Right cardiac atrium (tissue), 5 donors: ENCODE measurements at regions not wholly inside any gene's neighbourhood (a gene's known extent, or its start where the extent isn't known, plus 50 kb on each side); places are given as distances from the start of the nearest gene placed in this dataset.

Experiments used
- ATAC-seq, 2 donors: fragments of 200-7000 bp; cut with Tn5 transposase; one replicate each; pipeline versions ENCODE4 v1.8.0 to v1.9.1; 2020; ENCODE audit warnings: moderate library complexity in 2 of 2, mild to moderate bottlenecking in 1 of 2
- DNase-seq, 3 donors: peaks; one replicate each; pipeline ENCODE4 v3.0.0-alpha.2; 2020
- H3K27ac ChIP-seq: one replicate; pipeline ENCODE4 v1.5.1; 2013; ENCODE audit warnings: mild to moderate bottlenecking, low read length, control low read depth, moderate library complexity
- H3K27me3 ChIP-seq: one replicate; pipeline ENCODE4 v1.6.1; 2013; ENCODE audit not compliant: control insufficient read depth, insufficient read depth
- H3K4me1 ChIP-seq: one replicate; pipeline ENCODE4 v1.6.1; 2013; ENCODE audit warnings: low read length; ENCODE audit not compliant: control insufficient read depth, insufficient read depth
- H3K4me3 ChIP-seq: one replicate; pipeline ENCODE4 v1.5.1; 2013; ENCODE audit warnings: low read length, control low read depth
- H3K9me3 ChIP-seq: one replicate; pipeline ENCODE4 v1.6.1; 2013; ENCODE audit warnings: low read length; ENCODE audit not compliant: control insufficient read depth
- WGBS: extraction: QIAGEN DNeasy Blood & Tissue Kit; methylation state at CpG from one replicate; pipeline ENCODE4 v1.1.7; 2013; 5-methylcytosine and 5-hydroxymethylcytosine counted together
- intact Hi-C, 4 donors: fragments of 100-400 bp; cut with DNase I; formaldehyde crosslinking; loops; one replicate each; pipeline versions ENCODE4 v1.11.0 to v1.14.0; 2022 to 2023
- donor health status: healthy with polysubstance abuse.
- donor health status: DM: no; HTN: yes; CAD: no.
- donor health status: DM: no; HTN: no; CAD: no.
- donor health status: DM: no; HTN: yes; CAD: no; lungs with severe emphysema.
- donor health status: DM: yes; HTN: yes; CAD: no.

DNA sequence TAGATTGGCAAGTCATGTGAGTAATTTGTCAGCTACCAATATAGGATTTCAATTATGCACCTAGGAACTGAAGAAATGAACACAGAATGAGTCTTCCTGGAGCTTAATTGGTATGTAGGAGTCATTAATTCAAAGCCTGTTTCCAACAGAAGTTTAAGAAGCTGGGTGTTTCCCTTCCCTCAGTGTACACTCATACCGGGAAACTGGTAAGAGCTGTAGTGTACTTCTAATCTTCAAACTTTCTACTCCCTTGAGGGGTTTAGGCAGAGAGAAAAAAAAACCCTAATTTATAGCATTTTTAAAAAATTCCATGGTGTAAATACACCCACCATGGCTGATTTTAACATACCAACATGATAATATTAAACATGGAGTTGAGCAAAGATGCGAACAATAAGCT lies 665.7 kb upstream of the SLITRK5 start:
- H3K9me3 ChIP-seq = no peaks in the 10 kb centered on the region
- no peaks in the 10 kb centered on the region for H3K27me3 ChIP-seq
- WGBS = 89% methylated on average over 2 of the region's 2 CpGs
- H3K4me3 ChIP-seq = no peak overlapping the region
- ATAC-seq = no peak
- no peak overlapping the region for H3K27ac ChIP-seq
- H3K4me1 ChIP-seq = no peaks in the 10 kb centered on the region
- intact Hi-C loops = no loop called here
- DNase-seq = no peak

GRCh38 chr13:87035526-87035925 lies 635.6 kb upstream of the SLITRK5 start:
- WGBS = 84% methylated on average over 7 of the region's 7 CpGs

DNA sequence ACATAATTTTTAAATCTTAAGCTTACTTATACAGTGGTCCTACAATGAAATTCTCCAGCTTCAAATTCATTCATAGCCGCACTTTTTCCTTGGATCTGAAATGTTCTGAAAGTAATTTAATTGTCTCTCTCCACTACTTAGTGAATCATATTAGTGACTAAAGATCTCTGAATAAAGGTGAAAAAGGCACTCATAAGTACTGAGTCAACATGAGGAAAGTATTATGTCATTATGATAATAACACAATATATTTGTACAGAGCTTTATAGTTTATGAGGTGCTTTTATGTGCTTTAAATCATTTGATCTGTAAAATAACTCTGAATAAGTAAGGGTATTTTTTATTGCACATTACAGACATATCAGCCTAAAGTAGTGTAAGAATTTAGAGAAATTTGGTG lies 628.2 kb upstream of the SLITRK5 start:
- ATAC-seq (no peak), DNase-seq (no peak)
- intact Hi-C loops = no loop called here

More at GRCh38 chr13:87035526-87035925, 635.6 kb upstream of the SLITRK5 start:
- Histone ChIP-seq H3K9me3 (no peaks in the 10 kb centered on the region), H3K4me1 (no peaks in the 10 kb centered on the region), H3K27me3 (no peaks in the 10 kb centered on the region), H3K4me3 (no peak overlapping the region), H3K27ac (no peak overlapping the region)
- DNase-seq = no peak
- no peak for ATAC-seq
- intact Hi-C loops = no loop called here

DNA sequence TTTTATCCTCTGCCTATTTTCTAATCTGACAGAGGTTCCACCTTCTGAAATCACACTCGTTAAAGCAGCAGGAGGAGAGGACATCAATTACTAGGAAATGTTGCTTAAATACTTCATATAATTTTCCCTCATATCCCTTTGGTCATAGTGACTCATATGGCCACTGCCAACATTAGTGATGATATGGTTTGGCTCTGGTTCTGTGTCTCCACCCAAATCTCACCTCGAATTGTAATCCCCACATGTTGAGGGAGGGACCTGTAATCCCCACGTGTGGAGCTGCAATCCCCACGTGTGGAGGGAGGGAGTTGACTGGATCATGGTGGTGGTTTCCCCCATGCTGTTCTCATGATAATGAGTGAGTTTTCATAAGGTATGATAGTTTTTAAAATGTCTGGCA lies 618.4 kb upstream of the SLITRK5 start:
- Histone ChIP-seq H3K27ac (no peak overlapping the region), H3K9me3 (no peaks in the 10 kb centered on the region), H3K27me3 (no peaks in the 10 kb centered on the region), H3K4me3 (no peak overlapping the region), H3K4me1 (no peaks in the 10 kb centered on the region)
- WGBS = 48% methylated on average over 4 of the region's 4 CpGs
- no peak for ATAC-seq
- no peak for DNase-seq
- intact Hi-C loops = no loop called here

More for the DNA sequence above, 628.2 kb upstream of the SLITRK5 start:
- 95% methylated on average over 1 of the region's 1 CpG for WGBS
- no peaks in the 10 kb centered on the region for H3K9me3 ChIP-seq
- no peak overlapping the region for H3K27ac ChIP-seq
- no peaks in the 10 kb centered on the region for H3K4me1 ChIP-seq
- H3K4me3 ChIP-seq = no peak overlapping the region
- H3K27me3 ChIP-seq = no peaks in the 10 kb centered on the region

DNA sequence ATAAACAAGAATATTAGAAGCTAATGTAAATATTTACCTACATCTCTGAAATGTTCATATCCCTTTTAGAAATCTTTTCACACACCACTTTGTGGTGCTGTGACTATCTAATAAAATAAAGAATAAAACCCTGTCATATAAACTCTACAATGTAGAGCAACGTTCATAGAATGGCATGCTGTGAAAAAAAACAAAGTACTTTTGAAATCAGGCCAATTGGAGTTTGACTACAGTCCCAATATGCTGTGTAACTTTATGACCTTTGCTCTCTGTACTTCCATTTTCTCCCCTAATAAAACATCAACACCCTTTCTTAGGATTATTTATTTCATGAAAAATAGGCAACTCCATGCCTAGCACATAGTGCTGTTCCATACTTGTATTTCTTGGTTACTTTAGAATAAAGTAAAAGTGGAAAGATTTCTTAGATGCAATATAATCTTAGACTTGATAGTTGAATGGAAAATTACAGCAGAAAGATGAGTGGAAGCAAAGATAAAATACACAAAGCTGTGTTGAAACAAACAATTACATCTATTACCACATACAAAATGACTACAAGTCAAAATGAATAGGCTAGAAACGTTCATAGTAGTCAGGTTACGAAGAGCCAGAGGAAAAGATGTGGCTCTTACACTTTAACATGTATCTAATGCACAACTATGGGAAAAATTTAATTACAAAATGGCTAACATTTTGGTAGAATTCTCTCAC lies 613.2 kb upstream of the SLITRK5 start:
- H3K9me3 ChIP-seq = no peaks in the 10 kb centered on the region
- no peaks in the 10 kb centered on the region for H3K27me3 ChIP-seq
- no peak for ATAC-seq
- H3K4me1 ChIP-seq = no peaks in the 10 kb centered on the region
- WGBS = 50% methylated on average over 3 of the region's 3 CpGs
- H3K4me3 ChIP-seq = no peak overlapping the region
- no peak for DNase-seq
- intact Hi-C loops = no loop called here
- H3K27ac ChIP-seq = no peak overlapping the region

- DNase-seq (no peak), ATAC-seq (no peak)
- intact Hi-C loops = no loop called here
- Histone ChIP-seq H3K9me3 (no peaks in the 10 kb centered on the region), H3K27ac (no peak overlapping the region), H3K4me1 (no peaks in the 10 kb centered on the region), H3K4me3 (no peak overlapping the region), H3K27me3 (no peaks in the 10 kb centered on the region)
- WGBS = 55% methylated on average over 5 of the region's 5 CpGs
Measured at GRCh38 chr13:87058786-87059329, 612.3 kb upstream of the SLITRK5 start.

DNA sequence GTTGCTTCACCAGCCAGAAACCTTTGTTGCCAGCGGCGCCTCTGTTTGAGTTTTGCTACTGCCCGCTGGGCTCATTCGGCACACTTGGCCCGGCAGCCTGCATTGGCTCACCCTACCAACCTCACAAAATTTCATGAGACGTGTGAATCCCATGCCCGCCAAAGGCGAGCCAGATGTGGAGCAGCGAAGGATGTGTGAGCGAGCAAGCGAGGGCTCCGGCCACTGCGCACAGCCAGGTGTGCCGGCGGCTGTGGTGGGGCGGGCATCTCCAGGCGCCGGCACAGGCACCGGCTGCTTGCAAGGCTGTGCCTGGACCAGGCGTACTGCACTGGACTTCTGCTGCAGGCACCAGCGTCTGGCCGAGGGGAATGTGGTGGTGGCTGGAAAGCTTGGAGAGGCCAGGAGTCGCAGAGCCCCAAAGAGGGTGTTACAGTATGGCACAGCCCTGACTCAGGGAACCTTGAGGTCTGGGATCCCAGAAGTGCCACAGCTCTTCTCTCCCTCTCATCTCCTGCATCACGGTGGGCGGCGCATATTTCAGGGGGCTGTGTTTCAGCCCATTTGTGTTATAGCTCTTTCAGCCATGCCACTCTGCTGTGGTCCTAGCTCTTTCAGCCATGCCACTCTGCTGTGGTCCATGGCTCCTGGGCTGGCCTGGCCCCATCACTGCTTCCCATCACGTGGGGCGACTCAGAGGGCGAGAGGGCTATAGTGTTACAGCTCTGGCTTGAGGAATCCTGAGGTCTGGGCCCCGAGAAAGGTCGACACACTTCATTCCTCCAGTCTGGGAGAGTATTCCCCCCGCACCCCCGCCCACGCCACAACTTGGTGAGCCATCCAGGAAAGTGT lies 592.0 kb upstream of the SLITRK5 start:
- H3K9me3 ChIP-seq = no peaks in the 10 kb centered on the region
- H3K4me1 ChIP-seq = no peaks in the 10 kb centered on the region
- no peak overlapping the region for H3K4me3 ChIP-seq
- 93% methylated on average over 34 of the region's 34 CpGs for whole genome bisulfite sequencing
- intact Hi-C loops = no loop called here
- H3K27ac ChIP-seq = no peak overlapping the region
- peak in 2 of 3 donors; percentile 30 to 38 for DNase-seq
- ATAC-seq = no peak
- H3K27me3 ChIP-seq = no peaks in the 10 kb centered on the region

DNA sequence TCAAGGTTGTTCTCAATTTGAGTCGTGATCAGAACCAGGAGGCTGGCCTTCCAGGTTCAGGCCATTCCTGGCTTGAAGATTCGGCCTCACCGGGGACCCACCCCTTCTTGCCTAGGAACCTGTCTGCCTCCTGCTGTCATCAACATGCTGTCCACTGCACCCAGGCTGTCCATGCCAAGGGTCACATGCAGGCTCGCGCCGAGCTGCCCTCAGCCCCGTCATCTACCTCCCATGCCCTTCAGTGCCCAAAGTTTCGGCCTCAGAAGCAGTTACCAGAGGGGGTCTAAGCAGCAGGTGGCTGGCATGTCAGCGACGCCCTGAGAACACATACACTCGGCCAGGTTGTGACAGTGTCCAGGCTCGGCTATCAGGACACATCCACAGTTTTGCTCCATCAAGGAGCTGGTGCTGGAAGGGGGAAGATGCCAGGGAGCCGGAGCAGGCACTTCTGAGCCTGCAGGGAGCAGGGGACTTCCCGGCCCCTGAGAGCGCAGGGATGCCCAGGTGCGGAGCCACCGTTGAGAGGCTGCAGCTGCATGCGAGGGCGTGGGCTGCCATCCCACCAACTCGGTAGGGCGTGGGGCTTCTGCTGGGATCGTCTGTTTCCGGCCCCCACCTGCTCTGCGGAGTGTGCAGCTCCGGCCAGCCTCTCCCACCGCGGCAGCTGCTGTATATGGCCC lies 590.9 kb upstream of the SLITRK5 start:
- Histone ChIP-seq H3K9me3 (no peaks in the 10 kb centered on the region), H3K27me3 (no peaks in the 10 kb centered on the region), H3K27ac (no peak overlapping the region), H3K4me1 (no peaks in the 10 kb centered on the region), H3K4me3 (no peak overlapping the region)
- intact Hi-C loops = no loop called here
- DNase-seq (peak in 2 of 3 donors; percentile 25 to 28), ATAC-seq (no peak)
- WGBS = 92% methylated on average over 27 of the region's 27 CpGs

DNA sequence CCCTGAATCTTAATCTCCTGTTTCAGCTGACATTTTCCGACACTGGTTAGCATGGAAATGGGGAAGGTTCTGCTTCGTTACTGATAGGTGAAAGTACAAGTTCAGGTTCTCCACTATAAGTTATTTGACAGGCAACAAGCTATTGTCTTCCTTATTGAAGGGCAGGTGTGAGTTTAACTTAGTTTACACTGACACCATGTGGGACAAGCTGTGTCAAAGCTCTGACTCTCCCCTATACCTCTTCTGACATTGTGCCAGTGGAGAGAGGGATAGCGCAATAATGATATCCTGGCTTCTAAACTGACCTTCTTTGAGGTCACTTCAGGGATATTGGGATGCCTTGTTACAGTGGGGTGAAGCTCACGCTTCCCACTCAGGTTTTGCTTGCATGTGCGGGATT lies 587.0 kb upstream of the SLITRK5 start:
- no peaks in the 10 kb centered on the region for H3K4me1 ChIP-seq
- no peaks in the 10 kb centered on the region for H3K27me3 ChIP-seq
- intact Hi-C loops = no loop called here
- no peak overlapping the region for H3K4me3 ChIP-seq
- no peak overlapping the region for H3K27ac ChIP-seq
- no peaks in the 10 kb centered on the region for H3K9me3 ChIP-seq
- DNase-seq = no peak
- no peak for ATAC-seq
- WGBS = 88% methylated on average over 5 of the region's 5 CpGs

- no peaks in the 10 kb centered on the region for H3K4me1 ChIP-seq
- no peak overlapping the region for H3K4me3 ChIP-seq
- ATAC-seq (no peak), DNase-seq (no peak)
- intact Hi-C loops = no loop called here
- H3K27ac ChIP-seq = no peak overlapping the region
- 78% methylated on average over 2 of the region's 2 CpGs for WGBS
- H3K9me3 ChIP-seq = no peaks in the 10 kb centered on the region
- no peaks in the 10 kb centered on the region for H3K27me3 ChIP-seq
Measured at GRCh38 chr13:87087741-87088140, 583.4 kb upstream of the SLITRK5 start.

DNA sequence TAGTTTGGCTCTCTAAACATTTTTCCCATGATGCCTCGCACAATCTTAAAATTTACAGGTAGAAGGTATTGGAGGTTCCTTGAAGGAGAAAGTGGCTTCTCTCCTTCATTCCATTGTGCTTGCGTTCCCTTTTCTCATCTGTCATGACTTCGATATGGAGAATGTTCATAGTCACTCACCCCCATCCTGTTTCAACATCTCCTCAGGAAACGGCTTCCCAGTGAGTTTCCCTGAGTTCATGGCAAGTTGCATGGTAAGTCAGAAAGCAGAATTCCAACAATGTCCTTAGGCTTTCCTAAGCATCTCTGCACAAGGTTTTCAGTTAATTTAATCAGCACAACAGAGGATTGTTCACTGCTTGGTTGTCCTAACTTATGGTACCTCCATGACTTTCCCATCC lies 581.8 kb upstream of the SLITRK5 start:
- WGBS = 78% methylated on average over 4 of the region's 4 CpGs
- ATAC-seq = no peak
- intact Hi-C loops = no loop called here
- H3K27ac ChIP-seq = no peak overlapping the region
- no peaks in the 10 kb centered on the region for H3K27me3 ChIP-seq
- H3K4me1 ChIP-seq = no peaks in the 10 kb centered on the region
- no peak for DNase-seq
- no peaks in the 10 kb centered on the region for H3K9me3 ChIP-seq
- no peak overlapping the region for H3K4me3 ChIP-seq
